ENCODE measurements at regions not wholly inside any gene's neighbourhood (a gene's known extent, or its start where the extent isn't known, plus 50 kb on each side); places are given as distances from the start of the nearest gene placed in this dataset.

- no peak for TF ChIP-seq CEBPB (IDR thresholded peaks at IDR 0.05; ENCODE audit: borderline replicate concordance, low read depth, low read length)
- no peak for TF ChIP-seq HMGXB4 (CRISPR knock-in tag; IDR thresholded peaks at IDR 0.05; ENCODE audit: borderline replicate concordance in 1 of 2, low read depth in 1 of 2)
- no peak for TF ChIP-seq SMAD1 (CRISPR knock-in tag; IDR thresholded peaks at IDR 0.05; ENCODE audit: borderline replicate concordance, low read depth)
- no peak for TF ChIP-seq MYC (CRISPR knock-in tag; IDR thresholded peaks at IDR 0.05; ENCODE audit: borderline replicate concordance)
- TF ChIP-seq REST (IDR thresholded peaks at IDR 0.05; ENCODE audit: borderline replicate concordance in 1 of 2, low read depth in 1 of 2, low read length in 2 of 2) = no peak
- no peak for TF ChIP-seq FOXK2 (IDR thresholded peaks at IDR 0.05)
- TF ChIP-seq AHR (CRISPR knock-in tag; IDR thresholded peaks at IDR 0.05) = no peak
These were observed 719.7 kb upstream of the SOX11 start for GRCh38 chr2:4972472-4972871.
